Type B pancreatic cell (in vitro differentiated cells): ENCODE measurements at regions not wholly inside any gene's neighbourhood (a gene's known extent, or its start where the extent isn't known, plus 50 kb on each side); places are given as distances from the start of the nearest gene placed in this dataset.

Experiments used
- DNase-seq: peaks from one replicate; pipeline ENCODE4 v3.0.0; 2021; ENCODE audit warnings: mixed read lengths; ENCODE audit not compliant: unreplicated experiment; ENCODE audit errors: extremely low spot score
- H3K27ac Mint-ChIP-seq: 2 replicates; pipeline ENCODE4 v1.8.0; 2021; ENCODE audit warnings: mild to moderate bottlenecking, mixed read lengths
- H3K27me3 Mint-ChIP-seq: 2 replicates; pipeline ENCODE4 v1.8.0; 2021; ENCODE audit warnings: mixed read lengths
- H3K36me3 Mint-ChIP-seq: 2 replicates; pipeline ENCODE4 v1.8.0; 2021; ENCODE audit warnings: mixed read lengths
- H3K4me1 Mint-ChIP-seq: one replicate; pipeline ENCODE4 v1.8.0; 2021; ENCODE audit warnings: mixed read lengths; ENCODE audit not compliant: unreplicated experiment
- H3K4me3 Mint-ChIP-seq: 2 replicates; pipeline ENCODE4 v1.8.0; 2021; ENCODE audit warnings: mild to moderate bottlenecking, mixed read lengths
- H3K9me3 Mint-ChIP-seq: 2 replicates; pipeline ENCODE4 v1.8.0; 2021; ENCODE audit warnings: mixed read lengths
- CTCF ChIP-seq: fragments of 200-600 bp; sonication (generic); conservative IDR thresholded peaks from 2 replicates; pipeline ENCODE4 v1.5.0; 2021; ENCODE audit warnings: antibody characterized with exemption, mild to moderate bottlenecking

DNA sequence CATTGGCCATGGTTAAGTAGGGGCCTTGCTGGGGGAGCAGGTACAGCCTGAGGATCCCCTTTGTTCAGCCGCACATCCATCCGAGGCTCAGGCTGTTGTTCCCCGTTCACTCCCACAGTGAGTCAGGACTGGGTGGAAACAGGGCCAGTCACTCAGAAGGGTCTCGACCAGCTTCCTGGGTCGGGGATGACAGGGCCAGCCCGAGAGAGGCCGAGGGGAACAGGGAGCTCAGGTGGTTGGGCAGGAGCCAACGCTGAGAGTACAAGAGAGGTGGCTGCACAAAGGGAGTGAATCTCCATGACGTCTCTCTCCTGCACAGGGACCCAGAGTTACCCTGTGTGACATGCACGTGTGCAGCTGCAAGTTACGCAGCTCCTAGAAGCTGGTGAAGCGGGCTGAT lies 97.2 kb upstream of the SHANK2 start:
- TF ChIP-seq CTCF, result no peak
- no peak for DNase-seq
- Mint-ChIP-seq H3K9me3 (no peaks in the 10 kb centered on the region), H3K4me1 (peaks cover 6% of the 10 kb centered on the region), H3K27me3 (peaks cover 15% of the 10 kb centered on the region), H3K36me3 (no peaks in the 10 kb centered on the region), H3K4me3 (no peak overlapping the region), H3K27ac (no peak overlapping the region)

GRCh38 chr11:71343828-71344400 lies 91.5 kb upstream of the SHANK2 start:
- no peak for DNase-seq
- Mint-ChIP-seq H3K4me1 (peaks cover 21% of the 10 kb centered on the region), H3K9me3 (no peaks in the 10 kb centered on the region), H3K27me3 (peaks cover 21% of the 10 kb centered on the region), H3K4me3 (no peak overlapping the region), H3K36me3 (no peaks in the 10 kb centered on the region), H3K27ac (no peak overlapping the region)
- peak; percentile 9 for TF ChIP-seq CTCF

DNA sequence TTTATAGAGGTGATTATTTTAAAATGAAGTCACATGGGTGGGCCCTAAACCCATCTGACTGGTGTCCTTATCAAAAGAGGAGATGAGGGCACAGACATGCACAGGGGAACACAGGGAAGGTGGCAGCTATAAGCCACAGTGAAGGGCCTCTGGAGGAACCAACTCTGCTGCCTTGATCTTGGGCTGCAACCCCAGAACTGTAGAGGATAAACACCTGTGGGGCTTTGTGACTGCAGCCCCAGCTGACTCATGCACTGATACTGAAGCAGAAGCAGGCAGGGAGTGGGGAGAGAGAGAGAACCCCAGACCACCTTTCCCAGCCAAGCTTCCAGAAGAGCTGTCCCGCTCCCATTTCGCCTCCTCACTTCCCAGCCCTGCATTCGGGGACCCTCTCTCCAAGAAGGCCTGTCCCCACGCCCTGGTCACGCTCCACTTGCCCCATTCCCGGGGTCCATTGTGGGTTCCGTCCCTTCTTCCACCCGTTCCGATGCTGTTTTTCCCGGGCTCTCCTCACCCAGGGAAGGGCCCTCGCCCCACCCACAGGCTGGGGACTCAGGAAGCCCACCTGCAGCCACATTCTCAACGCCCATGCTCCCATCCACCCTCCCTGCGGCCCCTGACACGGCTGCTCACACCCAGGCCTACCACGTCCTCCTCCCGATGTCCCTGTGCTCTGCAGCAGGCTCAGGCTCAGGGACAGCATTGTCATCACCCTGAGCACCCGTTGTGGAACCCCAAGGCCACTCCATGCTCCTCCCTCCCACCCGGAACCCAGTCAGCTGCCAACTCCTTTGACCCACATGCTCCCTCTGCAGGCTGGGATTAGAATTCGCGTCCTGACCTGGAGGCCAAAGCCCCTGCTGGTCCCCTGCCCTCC lies 90.8 kb upstream of the SHANK2 start:
- Mint-ChIP-seq H3K27me3 (peaks cover 15% of the 10 kb centered on the region), H3K27ac (no peak overlapping the region), H3K9me3 (no peaks in the 10 kb centered on the region), H3K4me1 (peaks cover 25% of the 10 kb centered on the region), H3K4me3 (no peak overlapping the region), H3K36me3 (no peaks in the 10 kb centered on the region)
- peak; percentile 67 for TF ChIP-seq CTCF
- DNase-seq, result no peak

GRCh38 chr11:71342116-71342515 lies 89.7 kb upstream of the SHANK2 start:
- Mint-ChIP-seq H3K9me3 (no peaks in the 10 kb centered on the region), H3K4me3 (no peak overlapping the region), H3K4me1 (peaks cover 29% of the 10 kb centered on the region), H3K27ac (no peak overlapping the region), H3K36me3 (no peaks in the 10 kb centered on the region), H3K27me3 (peaks cover 10% of the 10 kb centered on the region)
- DNase-seq, result no peak
- no peak for TF ChIP-seq CTCF

DNA sequence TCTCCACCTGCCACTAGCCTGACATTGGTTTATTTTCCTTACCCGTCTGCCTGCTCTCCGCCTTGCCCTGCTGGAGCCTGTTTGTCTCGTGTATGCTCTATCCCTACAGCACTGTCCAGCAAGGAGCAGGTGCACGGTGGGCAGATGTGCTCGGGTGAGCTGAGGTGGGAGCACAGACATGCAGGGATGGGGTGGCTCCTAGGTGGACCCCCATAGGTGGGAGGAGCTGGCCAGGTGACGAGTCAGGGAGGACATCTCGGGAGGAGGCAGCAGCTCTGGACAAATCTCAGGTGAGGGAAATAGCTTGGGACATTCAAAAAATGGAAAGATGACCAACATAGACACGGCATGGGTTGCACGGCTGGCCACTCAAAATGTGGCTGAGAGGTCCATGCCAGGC lies 89.2 kb upstream of the SHANK2 start:
- H3K4me3 Mint-ChIP-seq, result no peak overlapping the region
- H3K27ac Mint-ChIP-seq, result no peak overlapping the region
- H3K27me3 Mint-ChIP-seq, result peaks cover 6% of the 10 kb centered on the region
- peaks cover 29% of the 10 kb centered on the region for H3K4me1 Mint-ChIP-seq
- H3K9me3 Mint-ChIP-seq, result no peaks in the 10 kb centered on the region
- H3K36me3 Mint-ChIP-seq, result no peaks in the 10 kb centered on the region
- no peak for DNase-seq
- TF ChIP-seq CTCF, result no peak
